ENCODE measurements at regions not wholly inside any gene's neighbourhood (a gene's known extent, or its start where the extent isn't known, plus 50 kb on each side); places are given as distances from the start of the nearest gene placed in this dataset.

GRCh38 chr6:51024126-51024525 lies 205.5 kb downstream of the TFAP2B start:
- TF ChIP-seq CTCF (IDR thresholded peaks at IDR 0.05) = no peak
- no peak for TF ChIP-seq EZH2 (IDR thresholded peaks at IDR 0.05; ENCODE audit: borderline replicate concordance, insufficient read depth, low read depth, low read length, poor library complexity, severe bottlenecking)

Data from B cell (primary cell).